K562 (cell line): ENCODE measurements at regions not wholly inside any gene's neighbourhood (a gene's known extent, or its start where the extent isn't known, plus 50 kb on each side); places are given as distances from the start of the nearest gene placed in this dataset.

Experiments used
- BACH1 ChIP-seq: fragments of 200-800 bp; sonication (Bioruptor generic); IDR thresholded peaks from 2 replicates; pipeline ENCODE4 v1.6.1; 2016; ENCODE audit warnings: missing genetic modification characterization, missing compliant biosample characterization
- MGA ChIP-seq: fragments of 450-650 bp; IDR thresholded peaks from 2 replicates; pipeline ENCODE4 v1.6.1; 2016; ENCODE audit warnings: mild to moderate bottlenecking, moderate library complexity
- RERE ChIP-seq: sonication (generic); formaldehyde crosslinking; IDR thresholded peaks from 2 replicates; pipeline ENCODE4 v1.8.0; 2023; ENCODE audit warnings: missing genetic modification reagents, mild to moderate bottlenecking, borderline replicate concordance
- USF1 ChIP-seq: sonication (generic); formaldehyde crosslinking; IDR thresholded peaks from 2 replicates; pipeline ENCODE4 v1.9.0; 2022; ENCODE audit warnings: mild to moderate bottlenecking, missing genetic modification reagents
- ZFP30 ChIP-seq: fragments of 250-450 bp; sonication (Bioruptor Pico); IDR thresholded peaks from 2 replicates; pipeline ENCODE4 v1.8.0; 2022; ENCODE audit warnings: moderate library complexity, mild to moderate bottlenecking, inconsistent platforms, borderline replicate concordance

- TF ChIP-seq MGA, result no peak
- no peak for TF ChIP-seq ZFP30 (CRISPR knock-in tag)
- no peak for TF ChIP-seq BACH1 (tag)
- TF ChIP-seq RERE (CRISPR knock-in tag), result no peak
- no peak for TF ChIP-seq USF1 (CRISPR knock-in tag)
These were observed 466.2 kb downstream of the USP25 start (continued) for GRCh38 chr21:16196001-16196400.
